HG03565 (cell line): ENCODE measurements at regions not wholly inside any gene's neighbourhood (a gene's known extent, or its start where the extent isn't known, plus 50 kb on each side); places are given as distances from the start of the nearest gene placed in this dataset.
"Not testable (repeated sequence)": the region's sequence is repeated elsewhere in the genome, so short reads cannot be mapped to it uniquely, and the experiment has no call there.

Source experiments
- ATAC-seq: cut with Tn5 transposase; IDR thresholded peaks from one replicate; pipeline ENCODE4 v1.9.1; 2021; ENCODE audit warnings: mild to moderate bottlenecking, moderate library complexity; ENCODE audit not compliant: unreplicated experiment

GRCh38 chr16:50451951-50452508, 83.2 kb upstream of the BRD7 start:
- ATAC-seq, result no peak

GRCh38 chr16:50450957-50451356, 82.2 kb upstream of the BRD7 start:
- no peak for ATAC-seq

DNA sequence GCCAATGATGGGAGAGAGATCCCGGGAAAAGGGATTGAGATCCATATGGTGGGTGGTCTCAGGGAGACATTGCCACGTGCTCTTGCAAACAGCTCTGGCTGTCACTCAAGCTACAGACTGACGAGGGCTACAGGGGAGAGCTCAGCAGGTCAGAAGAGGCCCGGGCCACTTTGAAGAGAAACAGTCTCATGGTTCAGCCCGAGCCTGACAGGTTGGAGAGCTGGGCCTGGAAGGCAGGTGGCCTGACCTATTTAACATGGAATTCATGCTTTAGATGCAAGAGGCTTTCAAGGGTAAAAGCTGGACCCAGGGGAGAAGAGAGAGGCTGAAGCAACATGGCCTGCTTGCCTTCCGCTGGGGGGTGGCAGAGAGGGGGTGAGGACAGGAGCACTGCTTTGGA, 81.0 kb upstream of the BRD7 start:
- no peak for ATAC-seq

GRCh38 chr16:50448981-50449380, 80.2 kb upstream of the BRD7 start:
- no peak for ATAC-seq

- ATAC-seq, result no peak
Observed at GRCh38 chr16:50448522-50448921, 79.7 kb upstream of the BRD7 start.

DNA sequence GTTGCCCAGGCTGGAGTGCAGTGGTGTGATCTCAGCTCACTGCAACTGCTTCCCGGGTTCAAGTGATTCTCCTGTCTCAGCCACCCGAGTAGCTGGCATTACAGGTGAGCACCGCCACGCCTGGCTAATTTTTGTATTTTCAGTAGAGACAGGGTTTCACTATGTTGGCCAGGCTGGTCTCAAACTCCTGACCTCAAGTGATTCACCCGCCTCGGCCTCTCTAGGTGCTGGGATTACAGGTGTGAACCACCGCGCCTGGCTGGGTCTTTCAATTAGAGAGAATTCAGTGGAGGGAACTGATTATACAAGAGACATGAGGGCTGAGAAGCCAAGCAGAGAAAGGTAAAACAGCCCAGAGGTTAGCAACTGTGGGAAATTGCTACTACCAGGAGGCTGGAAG, 78.6 kb upstream of the BRD7 start:
- ATAC-seq, result not testable (repeated sequence)

GRCh38 chr16:50446861-50447260, 78.1 kb upstream of the BRD7 start:
- no peak for ATAC-seq

GRCh38 chr16:50445621-50446555, 77.1 kb upstream of the BRD7 start:
- no peak for ATAC-seq

- no peak for ATAC-seq
Observed at GRCh38 chr16:50444526-50444925, 75.7 kb upstream of the BRD7 start.

GRCh38 chr16:50442221-50442620, 73.4 kb upstream of the BRD7 start:
- no peak for ATAC-seq

DNA sequence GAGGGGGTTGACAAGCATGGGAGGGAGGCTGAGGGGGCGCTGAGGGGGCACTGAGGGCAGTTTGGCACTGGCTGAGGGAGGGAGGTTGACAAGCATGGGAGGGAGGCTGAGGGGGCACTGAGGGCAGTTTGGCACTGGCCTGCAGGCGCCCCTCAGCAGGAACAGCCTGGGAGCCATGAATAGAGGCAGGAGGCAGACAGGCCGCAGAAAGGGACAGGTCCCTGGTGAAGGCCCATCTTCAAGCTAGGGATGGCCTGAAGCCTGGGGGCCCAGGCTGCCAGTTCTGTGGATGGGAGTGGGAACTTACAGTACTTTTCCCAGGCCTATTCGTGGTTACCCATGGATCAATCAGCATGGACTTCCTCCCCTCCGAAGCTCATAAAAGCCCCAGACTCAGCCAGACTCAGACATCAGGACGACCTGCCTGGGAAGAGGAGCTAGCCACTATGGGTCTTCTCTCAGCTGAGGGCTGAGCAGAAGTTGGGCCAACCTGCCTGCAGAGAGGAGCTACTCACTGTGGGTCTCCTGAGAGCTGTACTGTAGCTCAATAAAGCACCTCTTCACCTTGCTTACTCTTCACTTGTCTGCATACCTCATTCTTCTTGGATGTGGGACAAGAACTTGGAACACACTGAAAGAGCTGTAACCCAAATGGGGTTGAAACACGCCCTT, 72.8 kb upstream of the BRD7 start:
- no peak for ATAC-seq

GRCh38 chr16:50440991-50441390, 72.2 kb upstream of the BRD7 start:
- no peak for ATAC-seq

DNA sequence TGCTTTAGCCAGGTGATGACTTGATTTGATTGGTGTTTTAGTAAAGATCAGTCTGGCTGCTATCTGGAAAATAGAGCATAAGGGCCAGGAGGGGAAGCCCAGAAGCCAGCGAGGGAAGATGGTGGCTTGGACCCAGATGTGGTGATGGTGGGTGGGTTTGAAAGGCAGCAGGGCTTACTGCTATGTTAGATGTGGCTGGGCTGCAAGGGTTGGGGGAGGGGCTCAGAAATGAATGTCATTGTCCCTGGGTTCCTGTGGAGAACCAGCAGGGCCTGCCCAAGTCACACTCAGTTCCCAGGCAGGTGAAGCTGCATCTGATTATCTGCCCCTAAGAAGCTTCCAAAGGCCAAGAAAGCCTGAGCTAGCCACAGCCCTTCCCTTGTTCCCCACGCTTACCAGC, 71.7 kb upstream of the BRD7 start:
- no peak for ATAC-seq

DNA sequence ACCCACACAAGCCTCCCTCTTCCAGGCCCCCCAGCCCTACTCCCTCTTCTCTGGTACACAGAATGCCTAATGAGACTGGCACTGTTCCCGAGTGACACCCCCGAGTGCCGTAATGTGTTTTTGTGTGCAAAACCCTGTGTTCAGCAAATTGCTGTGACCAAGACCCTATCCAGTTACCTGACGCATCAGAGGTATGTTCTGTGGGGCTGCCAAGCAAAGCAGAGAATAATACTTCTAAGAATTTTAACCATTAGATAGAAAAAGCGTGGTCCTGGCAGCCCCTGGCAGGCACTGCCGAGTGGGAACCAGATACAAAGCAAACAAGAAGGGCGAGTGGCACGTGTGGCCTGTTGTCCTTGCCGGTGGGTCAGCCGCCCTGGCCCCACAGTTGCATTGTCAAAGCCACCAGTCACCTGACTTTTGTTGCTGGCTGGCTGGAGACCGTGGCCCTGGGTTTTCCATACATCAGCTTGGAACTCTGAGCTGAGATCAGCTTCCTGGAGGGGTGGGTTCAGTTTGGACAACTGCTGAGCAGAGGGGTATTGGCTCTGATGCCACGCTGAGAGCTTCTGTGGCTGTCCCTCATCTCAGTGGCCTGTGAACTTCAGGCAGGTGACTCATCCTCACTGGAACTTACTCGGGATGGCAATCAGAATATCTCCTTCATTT, 69.1 kb upstream of the BRD7 start:
- ATAC-seq, result no peak

DNA sequence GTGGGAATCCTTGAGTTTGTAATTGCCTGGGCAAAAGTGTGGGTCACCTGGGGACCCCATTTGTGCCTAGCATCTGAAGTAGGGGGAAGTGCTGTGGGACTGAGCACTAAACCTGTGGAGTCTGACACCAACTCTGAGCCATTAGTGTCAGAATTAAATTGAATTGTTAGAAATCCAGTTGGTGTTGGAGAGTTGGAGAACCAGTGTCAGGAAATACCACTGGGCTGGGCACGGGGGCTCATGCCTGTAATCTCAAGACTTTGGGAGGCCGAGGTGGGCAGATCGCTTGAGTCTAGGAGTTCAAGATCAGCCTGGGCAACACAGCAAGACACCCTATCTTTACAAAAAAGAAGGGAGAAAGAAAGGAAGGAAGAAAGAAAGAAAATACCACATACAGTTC, 67.5 kb upstream of the BRD7 start:
- no peak for ATAC-seq

DNA sequence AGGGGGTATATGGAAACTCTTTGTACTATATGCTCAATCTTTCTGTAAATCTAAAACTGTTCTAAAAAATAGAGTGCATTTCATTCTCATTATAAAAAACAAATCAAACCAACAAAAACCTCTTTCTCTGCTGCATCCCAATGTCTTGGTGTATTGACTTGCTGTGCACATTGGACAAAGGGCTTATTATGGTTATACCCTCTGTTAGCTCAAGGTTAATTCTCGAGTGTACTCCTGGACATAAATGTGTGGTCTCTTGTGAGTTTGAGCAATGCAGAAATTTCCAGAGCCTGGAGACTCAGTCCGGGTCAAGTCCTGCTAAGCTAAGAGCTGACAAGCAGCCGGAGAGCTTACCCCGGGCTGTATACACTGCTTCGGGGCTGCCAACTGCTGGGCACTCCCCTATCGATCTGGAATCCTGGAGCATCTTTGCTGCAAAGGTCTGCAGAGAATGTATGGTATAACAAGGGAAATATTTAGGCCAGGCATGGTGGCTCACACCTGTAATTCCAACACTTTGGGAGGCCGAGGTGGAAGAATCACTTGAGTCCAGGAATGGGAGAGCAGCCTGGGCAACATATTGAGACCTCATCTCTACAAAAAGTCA, 66.2 kb upstream of the BRD7 start:
- no peak for ATAC-seq

DNA sequence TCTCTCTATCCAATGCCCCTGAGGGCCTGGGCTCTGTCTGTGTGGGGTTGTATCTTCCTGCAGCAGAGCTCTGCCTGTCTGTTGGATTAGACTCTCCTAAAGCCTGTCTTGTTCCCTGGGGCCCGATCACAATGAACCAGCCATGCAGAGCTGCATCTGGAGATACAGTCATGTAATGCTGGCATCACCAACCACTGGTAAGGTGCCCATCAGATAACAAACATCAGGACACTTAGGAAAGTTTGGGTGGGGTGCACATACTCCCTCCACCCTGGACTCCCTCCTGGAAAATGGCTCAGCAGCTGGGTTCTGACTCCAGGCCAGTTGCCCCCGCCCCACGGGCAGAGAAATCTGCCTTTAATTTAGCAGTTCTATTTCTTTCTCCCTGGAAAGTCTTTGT, 61.3 kb upstream of the BRD7 start:
- ATAC-seq, result no peak

DNA sequence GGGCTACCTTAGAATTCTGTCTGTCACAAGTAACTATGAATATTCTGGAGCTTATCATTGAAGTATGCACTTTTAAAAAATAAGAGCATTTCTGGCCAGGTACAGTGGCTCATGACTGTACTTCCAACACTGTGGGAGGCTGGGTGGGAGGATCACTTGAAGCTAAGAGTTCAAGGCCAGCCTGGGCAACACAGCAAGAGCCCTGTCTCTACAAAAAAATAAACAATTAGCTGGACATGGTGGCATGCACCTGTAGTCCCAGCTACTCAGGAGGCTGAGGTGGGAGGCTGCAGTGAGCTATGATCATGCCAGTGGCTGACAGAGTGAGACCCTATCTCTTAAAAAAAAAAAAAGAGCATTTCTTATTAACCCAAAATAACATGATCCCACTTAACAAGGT, 60.0 kb upstream of the BRD7 start:
- no peak for ATAC-seq

- no peak for ATAC-seq
Observed at GRCh38 chr16:50428116-50428515, 59.3 kb upstream of the BRD7 start.

- no peak for ATAC-seq
Observed at GRCh38 chr16:50427107-50427506, 58.3 kb upstream of the BRD7 start.

DNA sequence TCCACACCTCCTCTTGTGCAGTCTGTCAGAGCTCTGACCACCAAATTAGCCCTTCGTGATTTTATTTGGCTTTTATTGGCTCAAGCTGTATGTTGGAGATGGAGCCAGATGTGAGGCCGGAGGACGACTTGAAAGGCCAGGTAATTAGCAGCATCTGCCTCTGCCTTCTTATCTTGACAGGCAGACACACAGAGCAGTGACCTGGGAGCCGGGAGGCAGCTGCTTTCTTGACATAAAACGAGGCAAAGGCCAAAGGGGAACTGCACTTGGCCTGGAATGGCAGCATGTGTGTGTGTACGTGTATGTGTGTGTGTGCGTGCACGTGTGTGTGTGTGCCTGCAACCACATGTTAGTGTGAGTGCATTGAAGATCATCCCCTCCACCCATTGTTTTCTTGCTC, 56.9 kb upstream of the BRD7 start:
- no peak for ATAC-seq
